ENCODE measurements at regions not wholly inside any gene's neighbourhood (a gene's known extent, or its start where the extent isn't known, plus 50 kb on each side); places are given as distances from the start of the nearest gene placed in this dataset.

DNA sequence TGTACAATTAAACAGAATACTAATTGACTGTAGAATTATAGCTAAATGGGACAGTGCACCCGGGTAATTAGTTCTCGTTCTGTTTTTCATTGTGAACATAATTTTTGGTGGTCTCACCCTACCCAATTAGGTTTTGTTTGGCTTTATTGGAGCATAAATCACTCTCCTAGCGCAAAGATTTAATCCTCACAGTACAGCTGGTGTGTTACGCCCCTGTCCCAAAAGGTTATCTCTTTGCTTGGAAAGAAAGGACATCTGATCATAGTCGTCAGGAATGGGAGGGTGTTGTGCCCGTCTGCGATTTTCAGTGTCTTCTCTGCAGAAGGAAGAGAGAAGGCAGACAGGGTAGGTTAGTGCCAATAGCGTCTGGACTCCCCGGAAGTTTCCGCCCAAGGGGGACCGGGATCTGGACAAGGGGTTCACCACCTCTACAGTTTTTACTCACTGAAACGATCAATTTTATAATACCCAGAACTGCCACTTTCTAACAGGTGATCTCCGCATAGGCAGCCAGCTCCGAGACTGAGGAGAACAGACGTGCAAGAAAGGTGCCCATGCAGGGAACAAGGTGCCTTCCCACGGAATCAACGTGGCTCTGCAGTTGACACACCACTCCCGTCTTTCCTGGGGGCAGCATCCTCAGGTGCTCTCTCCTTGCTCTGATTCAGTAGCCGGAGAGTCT lies 617.4 kb upstream of the CDH4 start (continued):
- TF ChIP-seq, protein P1, sequence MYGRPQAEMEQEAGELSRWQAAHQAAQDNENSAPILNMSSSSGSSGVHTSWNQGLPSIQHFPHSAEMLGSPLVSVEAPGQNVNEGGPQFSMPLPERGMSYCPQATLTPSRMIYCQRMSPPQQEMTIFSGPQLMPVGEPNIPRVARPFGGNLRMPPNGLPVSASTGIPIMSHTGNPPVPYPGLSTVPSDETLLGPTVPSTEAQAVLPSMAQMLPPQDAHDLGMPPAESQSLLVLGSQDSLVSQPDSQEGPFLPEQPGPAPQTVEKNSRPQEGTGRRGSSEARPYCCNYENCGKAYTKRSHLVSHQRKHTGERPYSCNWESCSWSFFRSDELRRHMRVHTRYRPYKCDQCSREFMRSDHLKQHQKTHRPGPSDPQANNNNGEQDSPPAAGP (tag by site-specific recombination; IDR thresholded peaks at IDR 0.05) = no peak

GRCh38 chr20:60636417-60636816 lies 615.6 kb upstream of the CDH4 start:
- no peak overlapping the region for H3K27ac ChIP-seq (ENCODE audit: extremely low read depth, low read depth, low read length)
- no peaks in the 10 kb centered on the region for H3K36me3 ChIP-seq (ENCODE audit: control insufficient read depth in 2 of 2, insufficient read depth in 1 of 2, low read length in 2 of 2)
- ChIA-PET CTCF (no interaction called here), POLR2A (no interaction called here)
- TF ChIP-seq, protein P2, sequence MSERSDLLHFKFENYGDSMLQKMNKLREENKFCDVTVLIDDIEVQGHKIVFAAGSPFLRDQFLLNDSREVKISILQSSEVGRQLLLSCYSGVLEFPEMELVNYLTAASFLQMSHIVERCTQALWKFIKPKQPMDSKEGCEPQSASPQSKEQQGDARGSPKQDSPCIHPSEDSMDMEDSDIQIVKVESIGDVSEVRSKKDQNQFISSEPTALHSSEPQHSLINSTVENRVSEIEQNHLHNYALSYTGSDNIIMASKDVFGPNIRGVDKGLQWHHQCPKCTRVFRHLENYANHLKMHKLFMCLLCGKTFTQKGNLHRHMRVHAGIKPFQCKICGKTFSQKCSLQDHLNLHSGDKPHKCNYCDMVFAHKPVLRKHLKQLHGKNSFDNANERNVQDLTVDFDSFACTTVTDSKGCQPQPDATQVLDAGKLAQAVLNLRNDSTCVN (tag by site-specific recombination; optimal IDR thresholded peaks at IDR 0.05) = no peak
- TF ChIP-seq ZNF433 (tag by site-specific recombination; IDR thresholded peaks at IDR 0.05; ENCODE audit: low read depth) (no peak), ZNF202 (tag by site-specific recombination; IDR thresholded peaks at IDR 0.05; ENCODE audit: borderline replicate concordance) (no peak)
- H3K9me3 ChIP-seq (ENCODE audit: control insufficient read depth, insufficient read depth, low read depth, low read length) = no peaks in the 10 kb centered on the region
- no peaks in the 10 kb centered on the region for H3K4me1 ChIP-seq (ENCODE audit: control insufficient read depth, insufficient read depth, low read length)
- H3K4me3 ChIP-seq (ENCODE audit: low read depth, low read length) = no peak overlapping the region

GRCh38 chr20:60637801-60638200 lies 614.3 kb upstream of the CDH4 start:
- POLR2A ChIA-PET = no interaction called here
- Histone ChIP-seq H3K27ac (ENCODE audit: extremely low read depth, low read depth, low read length) (no peak overlapping the region), H3K4me3 (ENCODE audit: low read depth, low read length) (no peak overlapping the region), H3K4me1 (ENCODE audit: control insufficient read depth, insufficient read depth, low read length) (no peaks in the 10 kb centered on the region), H3K36me3 (ENCODE audit: control insufficient read depth in 2 of 2, insufficient read depth in 1 of 2, low read length in 2 of 2) (no peaks in the 10 kb centered on the region), H3K9me3 (ENCODE audit: control insufficient read depth, insufficient read depth, low read depth, low read length) (no peaks in the 10 kb centered on the region)
- TF ChIP-seq ZNF10 (tag by site-specific recombination; IDR thresholded peaks at IDR 0.05) (no peak), ZNF221 (tag by site-specific recombination; IDR thresholded peaks at IDR 0.05; ENCODE audit: borderline replicate concordance) (no peak), PATZ1 (tag by site-specific recombination; IDR thresholded peaks at IDR 0.05) (no peak), ZSCAN23 (tag by site-specific recombination; IDR thresholded peaks at IDR 0.05) (no peak), ZNF629 (tag by site-specific recombination; IDR thresholded peaks at IDR 0.05) (no peak), ZNF791 (tag by site-specific recombination; IDR thresholded peaks at IDR 0.05) (no peak), ZIC2 (tag by site-specific recombination; IDR thresholded peaks at IDR 0.05) (no peak), ZNF654 (tag by site-specific recombination; IDR thresholded peaks at IDR 0.05; ENCODE audit: low read depth) (no peak), ZNF423 (tag by site-specific recombination; IDR thresholded peaks at IDR 0.05) (no peak)
- TF ChIP-seq, protein P3, sequence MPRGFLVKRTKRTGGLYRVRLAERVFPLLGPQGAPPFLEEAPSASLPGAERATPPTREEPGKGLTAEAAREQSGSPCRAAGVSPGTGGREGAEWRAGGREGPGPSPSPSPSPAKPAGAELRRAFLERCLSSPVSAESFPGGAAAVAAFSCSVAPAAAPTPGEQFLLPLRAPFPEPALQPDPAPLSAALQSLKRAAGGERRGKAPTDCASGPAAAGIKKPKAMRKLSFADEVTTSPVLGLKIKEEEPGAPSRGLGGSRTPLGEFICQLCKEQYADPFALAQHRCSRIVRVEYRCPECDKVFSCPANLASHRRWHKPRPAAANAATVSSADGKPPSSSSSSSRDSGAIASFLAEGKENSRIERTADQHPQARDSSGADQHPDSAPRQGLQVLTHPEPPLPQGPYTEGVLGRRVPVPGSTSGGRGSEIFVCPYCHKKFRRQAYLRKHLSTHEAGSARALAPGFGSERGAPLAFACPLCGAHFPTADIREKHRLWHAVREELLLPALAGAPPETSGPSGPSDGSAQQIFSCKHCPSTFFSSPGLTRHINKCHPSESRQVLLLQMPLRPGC (tag by site-specific recombination; IDR thresholded peaks at IDR 0.05) = no peak
- CTCF ChIA-PET = no interaction called here

Measured in HEK293 (cell line).